ENCODE measurements at regions not wholly inside any gene's neighbourhood (a gene's known extent, or its start where the extent isn't known, plus 50 kb on each side); places are given as distances from the start of the nearest gene placed in this dataset.

DNA sequence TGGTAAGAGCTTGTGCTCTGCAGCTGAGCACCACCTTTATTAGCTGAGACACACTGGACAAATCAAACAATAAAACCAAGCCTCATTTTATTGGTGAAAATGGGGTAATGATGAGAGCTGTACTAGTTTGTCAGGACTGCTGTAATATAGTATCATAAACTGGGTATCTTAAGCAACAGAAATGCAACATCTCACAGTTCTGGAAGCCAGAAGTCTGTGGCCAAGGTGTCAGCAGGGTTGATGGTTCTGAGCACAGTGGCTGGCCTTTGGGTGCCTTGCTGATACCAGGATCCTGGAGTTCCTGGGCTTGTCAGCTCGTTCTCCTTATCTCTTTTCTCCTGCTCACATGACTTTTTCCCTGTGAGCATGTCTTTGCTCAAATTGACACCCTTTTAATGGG lies 513.1 kb downstream of the IRX1 start:
- DNase-seq (ENCODE audit: low read depth) = no peak

DNA sequence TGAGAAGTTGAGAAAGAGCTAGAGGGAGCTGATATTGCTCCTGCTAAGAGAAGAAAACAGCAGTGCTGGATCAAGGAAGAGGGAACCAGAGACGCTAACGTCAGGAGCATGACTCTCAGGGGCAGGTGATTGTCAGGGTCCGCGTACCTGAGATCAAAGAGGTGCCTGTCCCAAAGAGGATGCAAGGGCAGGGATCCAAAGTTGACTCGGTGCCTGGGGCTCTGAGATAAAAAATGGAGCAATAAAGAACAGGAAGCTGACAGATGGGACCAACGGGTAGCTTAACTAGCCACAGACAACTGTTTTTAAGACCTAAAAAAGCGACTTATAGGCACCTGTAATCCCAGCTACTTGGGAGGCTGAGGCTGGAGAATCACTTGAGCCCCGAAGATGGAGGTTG lies 517.8 kb downstream of the IRX1 start:
- DNase-seq (ENCODE audit: low read depth) = no peak

DNA sequence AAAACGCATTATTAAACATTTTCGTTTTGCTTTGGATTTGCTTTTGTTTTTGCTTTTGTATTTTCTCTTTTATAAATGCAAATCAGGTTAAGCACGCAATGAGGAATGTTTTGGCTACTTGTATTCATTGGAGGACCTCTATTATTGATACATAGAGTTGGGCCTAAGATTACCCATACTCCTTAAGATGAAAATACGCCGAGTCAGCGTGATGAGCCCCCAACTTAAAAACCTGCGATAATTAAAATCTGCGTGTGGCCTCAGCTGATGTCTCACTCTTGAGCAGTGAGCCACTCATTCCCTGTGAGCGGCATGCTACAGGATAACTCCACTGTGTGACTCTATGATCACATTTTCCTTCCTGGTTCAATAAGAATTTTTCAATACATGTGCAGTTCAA lies 518.3 kb downstream of the IRX1 start:
- no peak for DNase-seq (ENCODE audit: low read depth)

DNA sequence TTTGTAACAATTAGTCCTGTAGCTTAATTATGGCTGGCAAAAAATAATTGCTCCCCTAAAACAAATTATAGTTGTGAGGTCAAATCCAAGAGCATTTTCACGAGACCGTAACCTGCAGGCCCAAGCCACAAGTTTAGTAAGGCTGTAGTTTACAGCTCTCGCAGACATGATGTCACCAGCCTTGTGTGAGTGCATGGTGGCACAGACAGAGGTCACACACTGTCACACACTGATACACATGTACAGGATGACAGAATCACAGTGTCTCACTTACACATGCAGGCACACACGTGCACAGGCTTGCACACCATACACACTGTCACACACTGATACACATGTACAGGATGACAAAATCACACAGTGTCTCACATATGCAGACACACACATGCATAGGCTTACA lies 518.8 kb downstream of the IRX1 start:
- DNase-seq (ENCODE audit: low read depth) = no peak

DNA sequence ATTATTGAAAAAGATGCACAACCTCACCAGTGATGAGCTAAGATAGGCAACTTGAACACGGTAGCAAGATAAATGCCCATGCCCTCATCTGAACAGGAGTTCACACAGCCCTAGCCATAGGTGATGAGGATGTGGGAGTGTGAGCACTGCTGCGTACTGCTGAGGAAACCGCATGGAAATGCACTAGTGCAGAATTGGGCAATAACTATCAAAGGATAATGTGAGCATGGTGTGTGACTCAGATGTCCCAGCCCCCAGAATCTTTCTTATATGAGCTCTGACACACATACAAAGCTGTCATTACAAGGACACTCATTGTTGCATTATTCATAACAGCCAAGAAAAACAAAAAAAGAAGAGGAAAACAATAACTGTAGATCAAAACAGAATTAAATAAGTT lies 521.2 kb downstream of the IRX1 start:
- DNase-seq (ENCODE audit: low read depth) = peak; percentile 0

DNA sequence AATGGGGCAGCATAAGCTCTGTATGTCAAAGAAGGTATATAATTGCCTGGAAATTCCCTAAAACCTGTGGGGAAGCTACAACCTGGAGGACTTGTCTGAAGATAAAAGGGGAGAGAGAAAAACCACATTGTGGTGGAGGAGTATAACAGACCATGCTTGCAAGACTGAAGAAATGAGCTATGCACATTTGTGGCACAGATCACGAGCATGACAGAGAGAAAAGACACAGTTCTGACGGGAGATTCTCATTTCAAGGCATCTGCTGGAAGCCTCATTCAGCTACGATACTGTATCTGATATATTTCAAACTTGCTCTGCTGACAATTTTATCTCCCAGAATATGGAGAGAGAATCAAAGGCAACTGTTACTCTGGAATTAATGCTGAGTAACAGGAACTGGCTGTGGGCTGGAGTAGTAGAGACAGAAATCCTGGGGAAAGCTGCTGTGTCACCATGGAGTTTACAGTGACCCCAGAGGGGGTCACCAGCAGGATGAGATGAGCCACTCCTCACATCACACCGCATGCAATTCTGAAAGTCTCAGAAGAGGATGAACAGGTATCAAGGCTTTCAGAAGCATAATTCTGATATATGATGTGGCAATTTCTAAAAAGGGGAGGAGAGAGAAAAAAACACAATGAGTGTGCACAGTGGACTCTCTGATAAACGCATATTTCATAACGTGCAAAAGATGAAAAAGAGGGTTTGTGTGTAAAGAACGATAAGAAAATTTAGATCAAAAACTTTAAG lies 528.8 kb downstream of the IRX1 start:
- no peak for DNase-seq (ENCODE audit: low read depth)

DNA sequence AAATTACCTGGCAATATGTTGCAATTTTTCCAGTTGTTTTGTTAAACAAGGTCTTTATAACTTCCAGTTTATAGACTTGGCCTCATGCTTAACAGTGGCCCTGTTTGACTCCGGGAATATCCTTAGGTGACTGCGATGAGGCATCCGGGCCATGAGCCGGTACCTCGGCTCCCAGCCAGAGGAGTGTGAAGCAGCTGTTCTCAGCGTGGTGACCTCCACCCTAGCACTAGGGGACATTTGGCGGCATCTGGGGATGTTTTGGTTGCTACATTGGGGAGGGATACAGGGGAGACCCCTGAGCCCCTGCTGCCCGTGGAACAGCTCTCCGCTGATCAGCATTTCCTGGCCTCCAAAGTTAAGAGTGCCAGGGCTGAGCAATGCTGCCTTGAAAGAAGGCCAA lies 533.4 kb downstream of the IRX1 start:
- DNase-seq (ENCODE audit: low read depth) = no peak

DNA sequence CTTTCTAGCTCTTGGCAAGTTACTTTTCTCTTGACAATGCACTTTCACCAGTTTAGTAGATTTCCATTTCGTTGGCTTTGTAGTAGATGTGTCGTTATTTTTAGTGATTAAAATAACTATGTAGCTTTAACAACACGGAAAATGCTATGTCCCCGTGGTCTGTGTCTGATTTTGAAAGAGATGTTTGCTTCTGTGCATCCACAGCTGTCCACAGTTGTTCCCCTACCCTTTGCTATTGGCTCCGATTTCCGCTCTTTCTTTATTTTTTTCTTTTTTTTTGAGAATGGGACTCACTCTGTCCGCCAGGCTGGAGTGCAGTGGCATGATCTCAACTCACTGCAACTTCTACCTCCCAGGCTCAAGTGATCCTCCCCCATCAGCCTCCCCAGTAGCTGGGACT lies 533.9 kb downstream of the IRX1 start:
- no peak for DNase-seq (ENCODE audit: low read depth)

DNA sequence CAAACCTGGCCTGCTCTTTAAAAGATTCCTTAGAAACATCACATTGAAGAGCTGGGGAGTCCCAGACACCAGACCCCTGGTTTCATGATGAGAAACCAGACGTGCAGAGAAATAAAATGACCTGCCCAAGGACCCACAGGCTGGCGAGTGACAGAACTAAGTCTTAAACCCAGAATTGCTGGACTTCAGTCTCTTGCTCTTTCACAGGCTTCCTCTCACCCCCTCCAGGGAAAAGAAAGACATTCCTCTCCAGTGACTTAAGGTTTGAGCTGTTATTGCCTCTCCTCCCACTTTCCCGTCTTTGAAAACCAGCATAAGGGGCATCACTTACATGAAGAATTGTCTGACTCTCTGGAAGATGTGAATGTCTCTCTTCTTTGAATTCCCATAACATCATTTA lies 535.2 kb downstream of the IRX1 start:
- no peak for DNase-seq (ENCODE audit: low read depth)

DNA sequence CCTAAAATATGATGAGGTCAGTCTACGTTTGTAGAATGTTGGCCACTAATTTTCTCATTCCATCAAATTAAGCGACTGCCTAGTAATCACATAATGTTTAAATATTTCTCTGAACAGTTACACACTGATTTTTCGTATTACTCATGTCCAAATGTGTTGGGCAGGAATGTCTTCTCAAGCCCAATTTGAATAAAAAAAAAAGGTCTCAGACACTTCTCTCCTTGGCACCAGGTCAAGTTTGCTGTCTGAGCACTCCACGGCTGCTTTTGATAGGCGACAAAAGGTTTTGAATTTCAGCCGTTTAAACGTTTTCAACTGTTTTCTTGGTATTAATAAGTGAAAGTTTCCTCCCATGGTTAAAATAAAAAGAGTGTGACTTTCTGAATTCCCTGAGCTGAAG lies 542.1 kb downstream of the IRX1 start:
- DNase-seq (ENCODE audit: low read depth) = no peak

DNA sequence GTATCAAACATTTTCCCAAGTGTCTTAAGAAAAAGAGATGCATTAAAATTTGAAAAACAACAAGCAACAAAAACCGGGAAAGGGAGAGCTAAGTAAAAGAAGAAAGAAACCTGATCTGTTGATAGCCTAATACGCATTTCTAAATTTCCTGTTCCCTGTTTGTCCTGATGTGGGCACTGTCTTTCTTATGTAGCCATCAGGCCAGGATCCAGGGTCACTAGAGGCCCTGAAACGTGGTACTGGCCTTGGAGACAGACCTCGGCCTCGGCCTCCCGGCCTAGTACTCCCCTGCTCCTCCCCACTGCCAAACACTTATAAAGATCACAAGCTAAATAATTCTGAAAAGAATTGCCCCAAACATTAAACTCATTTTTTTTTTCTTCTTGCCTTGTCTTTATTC lies 547.2 kb downstream of the IRX1 start:
- DNase-seq (ENCODE audit: low read depth) = no peak

DNA sequence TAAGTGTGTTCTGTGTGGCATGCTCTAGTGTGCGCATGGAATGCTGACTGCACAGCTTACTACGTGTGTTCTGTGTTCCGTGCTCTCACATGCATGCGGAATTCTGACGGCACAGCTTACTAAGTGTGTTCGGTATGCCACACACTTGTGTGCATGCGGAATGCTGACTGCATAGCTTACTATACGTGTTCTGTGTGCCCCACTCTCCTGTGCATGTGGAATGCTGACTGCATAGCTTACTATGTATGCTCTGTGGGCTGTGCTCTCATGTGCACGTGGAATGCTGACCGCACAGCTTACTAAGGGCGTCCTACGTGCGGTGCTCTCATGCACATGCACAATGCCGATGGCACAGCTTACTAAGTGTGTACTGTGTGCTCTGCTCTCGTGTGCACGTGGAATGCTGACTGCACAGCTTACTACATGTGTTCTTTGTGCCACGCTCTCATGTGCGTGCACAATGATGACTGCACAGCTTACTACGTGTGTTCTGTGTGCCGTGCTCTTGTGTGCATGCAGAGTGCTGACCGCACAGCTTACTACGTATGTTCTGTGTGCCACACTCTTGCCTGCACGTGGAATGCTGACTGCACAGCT lies 548.9 kb downstream of the IRX1 start:
- no peak for DNase-seq (ENCODE audit: low read depth)

DNA sequence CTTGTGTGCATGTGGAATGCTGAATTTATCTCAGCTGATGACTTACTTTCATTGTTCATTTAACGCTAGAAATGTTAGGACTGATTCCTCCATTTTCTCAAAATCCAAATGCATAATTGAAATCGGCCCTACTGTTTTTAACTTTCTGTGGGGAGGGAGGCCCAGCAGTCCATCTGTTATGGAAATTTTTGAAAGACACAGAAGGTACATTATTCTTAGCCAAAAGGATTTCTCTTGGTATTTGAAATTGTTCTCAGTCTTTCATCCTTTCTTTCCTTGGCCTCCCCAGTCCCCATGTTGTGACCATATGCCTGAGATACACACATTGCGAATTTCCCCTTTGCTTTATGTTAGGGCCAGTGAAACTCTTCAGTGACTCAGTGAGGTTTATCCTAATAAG lies 549.9 kb downstream of the IRX1 start:
- no peak for DNase-seq (ENCODE audit: low read depth)

DNA sequence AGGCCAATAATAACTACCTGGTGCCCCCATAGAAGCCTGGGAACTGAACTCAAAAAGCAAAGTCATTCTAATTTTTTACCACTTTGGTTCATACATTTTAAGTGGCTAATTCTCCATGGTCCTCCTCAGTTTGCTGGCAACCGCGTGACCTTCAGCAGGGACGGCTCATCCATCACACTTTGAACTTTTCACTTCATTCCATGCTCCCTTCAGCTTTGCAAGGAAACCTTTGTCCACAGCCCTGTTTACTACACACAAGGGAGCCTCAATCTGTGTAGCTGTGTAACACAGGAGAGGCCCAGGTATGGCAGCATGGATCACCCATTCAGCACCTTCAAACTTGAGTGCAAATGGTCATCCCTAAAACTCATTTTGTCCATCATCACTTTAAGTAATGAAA lies 552.4 kb downstream of the IRX1 start:
- no peak for DNase-seq (ENCODE audit: low read depth)

DNA sequence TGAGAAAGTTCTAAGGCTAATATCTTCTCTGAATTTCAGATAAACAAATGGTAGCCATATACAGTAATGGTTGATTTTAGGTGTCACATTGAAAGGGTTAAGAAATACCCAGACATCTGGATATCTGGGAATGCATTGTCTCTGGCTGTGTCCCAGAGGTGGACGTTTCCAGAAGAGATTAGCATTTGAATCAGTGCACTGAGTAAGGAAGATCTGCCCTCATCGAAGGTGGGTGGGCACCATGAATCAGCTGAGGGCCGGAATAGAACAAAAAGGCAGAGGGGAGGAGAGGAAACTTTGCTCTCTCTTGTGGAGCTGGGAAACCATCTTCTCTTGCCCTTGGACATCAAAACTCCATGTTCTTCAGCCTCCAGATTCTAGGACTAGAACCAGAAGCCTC lies 554.4 kb downstream of the IRX1 start:
- DNase-seq (ENCODE audit: low read depth) = no peak

DNA sequence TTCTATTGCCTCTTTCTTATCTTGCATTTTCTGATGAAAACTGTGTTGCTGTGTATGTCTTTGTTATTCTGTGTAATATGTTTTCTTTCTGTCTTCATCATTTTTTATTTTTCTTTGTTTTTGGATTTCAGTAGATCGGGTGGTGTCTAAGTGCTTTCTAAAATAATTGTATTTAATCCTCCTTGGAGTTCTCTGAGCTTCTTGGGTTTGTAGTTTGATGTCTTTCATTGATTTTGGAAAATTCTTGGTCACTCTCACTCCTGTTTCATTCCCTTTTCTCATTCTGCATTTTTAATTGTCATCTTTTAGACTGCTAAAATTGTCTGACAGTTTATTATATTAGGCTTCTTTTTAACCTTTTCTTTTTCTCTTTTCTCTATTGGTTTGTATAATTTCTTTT lies 560.5 kb downstream of the IRX1 start:
- DNase-seq (ENCODE audit: low read depth) = no peak

DNA sequence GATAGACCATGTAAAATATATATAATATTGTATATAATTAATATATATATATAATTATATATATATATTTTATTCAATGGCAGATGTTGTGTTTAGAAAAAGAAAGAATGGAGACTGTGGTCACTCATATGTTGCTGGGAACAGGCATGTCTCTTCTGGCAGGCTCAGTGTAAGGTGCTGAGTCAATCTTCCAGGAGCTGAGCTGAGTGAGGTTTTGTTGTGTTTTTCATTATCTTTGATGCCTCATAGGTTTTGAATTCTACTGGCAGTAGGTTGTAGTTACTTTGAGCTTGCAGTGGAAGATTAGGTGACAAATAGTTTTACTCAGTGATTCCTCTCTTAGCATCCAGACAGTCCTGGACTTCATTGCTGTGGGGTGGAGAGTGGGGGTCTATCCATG lies 561.3 kb downstream of the IRX1 start:
- no peak for DNase-seq (ENCODE audit: low read depth)

DNA sequence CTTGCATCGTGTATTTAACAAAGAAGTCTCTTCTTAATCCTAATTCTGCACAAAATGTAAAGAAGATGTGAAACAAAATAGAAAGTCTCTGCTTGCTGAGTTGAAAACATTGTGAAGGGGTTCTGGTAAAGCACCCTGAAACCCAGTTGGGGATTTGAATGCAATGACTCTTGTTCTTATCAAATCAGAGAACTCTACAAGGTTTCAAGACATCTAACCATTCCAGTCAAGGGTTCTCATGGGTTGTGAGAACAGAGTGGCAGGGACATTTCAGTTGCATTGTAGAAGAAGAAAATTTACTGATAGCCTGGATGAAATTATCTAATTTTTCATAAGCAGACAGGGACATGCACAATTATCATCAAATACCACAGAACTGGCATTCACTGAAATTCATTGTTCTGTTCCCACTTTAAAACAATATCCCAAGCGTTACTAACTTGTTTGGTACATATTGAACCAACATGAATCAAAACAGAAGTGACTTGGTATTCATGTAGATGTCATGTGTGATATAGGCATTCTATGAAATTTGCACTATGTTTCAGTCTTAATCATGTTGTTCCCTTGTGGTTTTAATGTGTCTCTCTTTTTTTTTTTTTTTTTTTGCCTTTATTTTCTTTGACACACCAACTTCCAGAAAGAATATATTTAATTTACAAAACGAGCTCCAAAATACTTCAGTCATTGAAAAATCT lies 563.3 kb downstream of the IRX1 start:
- DNase-seq (ENCODE audit: low read depth) = no peak

DNA sequence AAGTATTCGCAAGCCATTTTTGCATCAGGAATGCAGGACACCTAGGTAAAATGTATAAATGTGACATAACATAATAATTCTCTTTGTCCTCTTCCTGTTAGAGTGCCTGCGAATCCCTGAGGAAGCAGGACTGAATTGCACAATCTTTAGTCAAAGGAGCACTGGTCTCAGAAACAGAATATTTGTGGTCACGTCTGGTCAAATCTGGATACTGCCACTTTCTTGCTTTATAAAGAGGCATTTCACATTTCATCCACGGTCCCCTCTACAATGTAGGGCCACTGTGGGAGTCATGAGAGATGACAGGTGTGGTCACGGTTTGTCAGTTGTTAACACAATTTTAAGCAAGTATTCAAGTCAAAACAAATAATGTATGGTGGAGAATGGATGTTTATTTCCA lies 564.0 kb downstream of the IRX1 start:
- no peak for DNase-seq (ENCODE audit: low read depth)

DNA sequence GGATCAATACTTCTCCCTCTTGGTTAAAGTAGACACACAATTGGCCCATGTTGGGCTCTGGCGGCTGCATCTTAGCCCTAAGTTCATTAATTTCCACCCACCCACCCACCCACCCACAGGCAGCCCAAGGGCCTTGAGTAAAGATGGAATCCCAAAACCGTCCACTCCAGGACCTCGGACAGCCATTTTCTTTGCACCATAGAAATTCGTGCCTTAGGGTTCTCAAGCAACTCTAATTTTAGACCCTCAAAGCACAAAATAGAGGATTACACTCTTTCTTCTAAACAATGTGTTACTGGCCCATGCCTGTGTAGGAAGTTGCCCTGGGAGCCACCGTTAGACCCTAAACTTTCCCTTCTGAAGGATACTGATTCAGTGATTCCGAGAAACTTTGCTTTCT lies 568.5 kb downstream of the IRX1 start:
- DNase-seq (ENCODE audit: low read depth) = no peak

DNA sequence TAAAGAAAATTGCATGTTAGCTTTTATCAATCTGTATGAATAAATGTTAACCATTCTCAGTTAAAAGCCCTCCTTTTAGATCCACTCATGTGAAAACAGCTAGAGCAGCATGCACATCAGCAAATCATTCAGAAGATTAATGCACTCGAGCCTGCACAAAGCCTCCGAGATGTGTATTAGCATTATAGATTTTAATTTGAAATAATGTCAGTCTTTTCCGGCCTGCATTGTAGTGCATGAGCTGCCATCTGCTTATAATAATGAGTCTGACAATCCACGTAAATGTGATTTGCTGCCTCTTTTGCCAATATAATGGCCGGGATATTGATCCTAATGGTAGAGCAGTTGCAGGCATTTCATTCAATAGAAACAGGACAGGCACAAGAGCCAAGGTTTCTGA lies 585.1 kb downstream of the IRX1 start:
- DNase-seq (ENCODE audit: low read depth) = no peak

DNA sequence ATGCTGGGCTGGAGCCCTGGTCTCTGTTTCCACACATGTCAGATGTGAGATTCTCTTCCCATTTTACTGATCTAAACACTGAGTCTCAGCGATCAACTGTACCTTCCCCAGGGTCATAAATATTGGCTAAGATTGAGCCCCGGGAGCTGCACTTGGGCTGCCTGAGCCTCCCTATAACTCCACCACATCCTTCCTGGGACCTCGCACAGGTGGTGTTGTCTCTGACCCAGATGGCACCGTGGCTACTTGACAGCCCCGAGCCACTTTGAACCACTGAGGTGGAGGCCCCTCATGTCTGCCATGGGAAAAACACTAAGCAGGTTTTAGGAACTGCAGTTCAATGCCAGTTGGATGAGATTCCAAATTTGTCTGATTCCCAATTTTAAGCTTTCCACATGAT lies 586.5 kb downstream of the IRX1 start:
- no peak for DNase-seq (ENCODE audit: low read depth)

DNA sequence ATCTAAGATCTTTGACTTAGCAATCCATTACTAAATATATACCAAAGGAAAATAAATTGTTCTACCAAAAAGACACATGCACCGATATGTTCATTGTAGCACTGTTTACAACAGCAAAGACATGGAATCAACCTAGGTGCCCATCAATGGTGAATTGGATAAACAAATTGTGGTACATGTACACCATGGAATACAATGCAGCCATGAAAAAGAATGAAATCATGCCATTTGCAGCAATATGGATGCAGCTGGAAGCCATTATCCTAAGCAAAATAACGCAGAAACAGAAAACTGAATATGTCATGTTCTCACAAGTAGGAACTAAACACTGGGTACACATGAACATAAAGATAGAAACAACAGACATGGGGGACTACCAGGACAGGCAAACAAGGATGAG lies 589.5 kb downstream of the IRX1 start:
- DNase-seq (ENCODE audit: low read depth) = no peak

DNA sequence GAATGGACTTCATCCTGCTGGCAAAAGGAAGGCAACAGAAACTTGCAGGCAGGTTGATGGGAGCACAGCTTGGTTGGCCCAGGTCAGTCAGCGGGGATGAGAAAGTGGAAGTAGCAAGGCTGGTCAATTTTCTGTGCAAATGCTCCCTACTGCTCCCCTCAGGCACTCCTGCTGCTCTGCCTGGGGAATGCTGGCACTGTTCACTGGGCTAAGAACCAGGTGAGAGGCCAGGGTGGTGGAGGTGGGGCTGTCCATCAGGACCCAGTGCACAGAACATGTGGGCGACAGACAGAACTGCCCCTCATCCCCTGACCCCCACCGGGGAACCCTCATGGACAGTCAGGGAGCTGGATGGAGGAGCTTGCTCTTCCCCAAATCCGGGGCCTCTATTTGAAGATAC lies 593.1 kb downstream of the IRX1 start:
- DNase-seq (ENCODE audit: low read depth) = no peak
